ENCODE measurements at regions not wholly inside any gene's neighbourhood (a gene's known extent, or its start where the extent isn't known, plus 50 kb on each side); places are given as distances from the start of the nearest gene placed in this dataset.

GRCh38 chr18:57211776-57212175 is 64.9 kb downstream of the BOD1L2 start:
- TF ChIP-seq HES1 (IDR thresholded peaks at IDR 0.05; ENCODE audit: low read depth) = no peak
- TF ChIP-seq ZNF766 (CRISPR knock-in tag; conservative IDR thresholded peaks at IDR 0.05) = no peak
- TF ChIP-seq NFATC3 (IDR thresholded peaks at IDR 0.05) = no peak
- no peak for TF ChIP-seq LARP7 (IDR thresholded peaks at IDR 0.05)
- no peak for TF ChIP-seq GABPB1 (CRISPR knock-in tag; IDR thresholded peaks at IDR 0.05)
- no peak for TF ChIP-seq ZNF197 (CRISPR knock-in tag; IDR thresholded peaks at IDR 0.05; ENCODE audit: low read depth)
- DNase-seq (ENCODE audit: extremely low read depth in 1 of 4, low spot score in 3 of 4) (no peak), ATAC-seq (no peak), FAIRE-seq (no peak)
- no peaks in the 10 kb centered on the region for H4K20me1 ChIP-seq (replicated peaks; ENCODE audit: control insufficient read depth, insufficient read depth, low read length)
- H3K9ac ChIP-seq (ENCODE audit: insufficient read depth in 1 of 2, low read depth in 2 of 2, low read length in 2 of 2) = no peak overlapping the region
- no peaks in the 10 kb centered on the region; a peak in 1 of 5 replicates for H3K4me1 ChIP-seq (replicated peaks in 1 of 2; ENCODE audit: control insufficient read depth in 2 of 2, insufficient read depth in 2 of 2, low read length in 2 of 2)
- no peaks in the 10 kb centered on the region for H3K36me3 ChIP-seq (ENCODE audit: control insufficient read depth, insufficient read depth, low read length)
- in situ Hi-C loops (cut with MboI) = no loop called here
- no peak overlapping the region for H3K4me3 ChIP-seq
- no TSS peak for BruUV-seq (replicated peaks)
- H3K27ac ChIP-seq (ENCODE audit: extremely low read depth, low read depth, low read length) = no peak overlapping the region
- no peaks in the 10 kb centered on the region for H3K9me1 ChIP-seq (ENCODE audit: control insufficient read depth, insufficient read depth, low read length)
- no peaks in the 10 kb centered on the region for H3K79me2 ChIP-seq (ENCODE audit: control insufficient read depth, insufficient read depth, low read length)
- no peaks in the 10 kb centered on the region for H3K9me3 ChIP-seq (replicated peaks; ENCODE audit: control insufficient read depth, insufficient read depth, low read depth, low read length)
- intact Hi-C loops (cut with micrococcal nuclease) = no loop called here
- H3K27me3 ChIP-seq (ENCODE audit: control insufficient read depth in 2 of 2, insufficient read depth in 2 of 2, low read length in 2 of 2) = peaks cover 0 to 5% of the 10 kb centered on the region in 2 experiments; a peak in 1 of 5 replicates
- ChIA-PET POLR2A (no interaction called here), CTCF (ENCODE audit: low intra/inter-chr PET ratio) (no interaction called here)
- no peak overlapping the region for H2AFZ ChIP-seq (ENCODE audit: low read depth, low read length)
- no peak overlapping the region for H3K4me2 ChIP-seq (ENCODE audit: insufficient read depth, low read length)
- 0% methylated on average over 1 of the region's 1 CpG for WGBS (ENCODE audit: insufficient coverage, low coverage, missing lambda C conversion rate)

GRCh38 chr18:57212678-57213077 is 65.8 kb downstream of the BOD1L2 start:
- Histone ChIP-seq H3K4me1 (replicated peaks in 1 of 2; ENCODE audit: control insufficient read depth in 2 of 2, insufficient read depth in 2 of 2, low read length in 2 of 2) (no peaks in the 10 kb centered on the region; a peak in 1 of 5 replicates), H3K36me3 (ENCODE audit: control insufficient read depth, insufficient read depth, low read length) (no peaks in the 10 kb centered on the region), H3K79me2 (ENCODE audit: control insufficient read depth, insufficient read depth, low read length) (no peaks in the 10 kb centered on the region), H2AFZ (ENCODE audit: low read depth, low read length) (no peak overlapping the region), H3K27ac (ENCODE audit: extremely low read depth, low read depth, low read length) (no peak overlapping the region), H4K20me1 (replicated peaks; ENCODE audit: control insufficient read depth, insufficient read depth, low read length) (no peaks in the 10 kb centered on the region), H3K27me3 (ENCODE audit: control insufficient read depth in 2 of 2, insufficient read depth in 2 of 2, low read length in 2 of 2) (peaks cover 0 to 5% of the 10 kb centered on the region in 2 experiments; a peak in 1 of 5 replicates), H3K4me3 (no peak overlapping the region), H3K9me1 (ENCODE audit: control insufficient read depth, insufficient read depth, low read length) (no peaks in the 10 kb centered on the region), H3K4me2 (ENCODE audit: insufficient read depth, low read length) (no peak overlapping the region), H3K9me3 (replicated peaks; ENCODE audit: control insufficient read depth, insufficient read depth, low read depth, low read length) (no peaks in the 10 kb centered on the region), H3K9ac (ENCODE audit: insufficient read depth in 1 of 2, low read depth in 2 of 2, low read length in 2 of 2) (no peak overlapping the region)
- intact Hi-C loops (cut with micrococcal nuclease) (no loop called here), in situ Hi-C loops (cut with MboI) (no loop called here)
- DNase-seq (ENCODE audit: extremely low read depth in 1 of 4, low spot score in 3 of 4) (no peak), FAIRE-seq (no peak), ATAC-seq (no peak)
- BruUV-seq (replicated peaks) = no TSS peak
- ChIA-PET POLR2A (no interaction called here), CTCF (ENCODE audit: low intra/inter-chr PET ratio) (no interaction called here)
- WGBS (ENCODE audit: insufficient coverage, low coverage, missing lambda C conversion rate) = 3% methylated on average over 4 of the region's 7 CpGs
- TF ChIP-seq TSHZ1 (CRISPR knock-in tag; IDR thresholded peaks at IDR 0.05) (no peak), CEBPG (CRISPR knock-in tag; IDR thresholded peaks at IDR 0.05) (no peak), CEBPG (tag; conservative IDR thresholded peaks at IDR 0.05 in 1 of 2, IDR thresholded peaks at IDR 0.05 in 1 of 2) (peak in 1 of 2 experiments; percentile 83; a peak in 2 of 4 replicates), ZNF354B (CRISPR knock-in tag; IDR thresholded peaks at IDR 0.05) (no peak), CEBPB (tag; IDR thresholded peaks at IDR 0.05) (peak; percentile 54), BDP1 (IDR thresholded peaks at IDR 0.05; ENCODE audit: insufficient read depth, insufficient read length) (no peak), ZNF311 (CRISPR knock-in tag; IDR thresholded peaks at IDR 0.05) (no peak)
